ENCODE measurements at regions not wholly inside any gene's neighbourhood (a gene's known extent, or its start where the extent isn't known, plus 50 kb on each side); places are given as distances from the start of the nearest gene placed in this dataset.

GRCh38 chr2:19560785-19561184, 202.4 kb upstream of the OSR1 start:
- ATAC-seq: no peak
- Histone ChIP-seq H3K36me3 (no peaks in the 10 kb centered on the region), H3K9me3 (no peaks in the 10 kb centered on the region), H3K27me3 (no peaks in the 10 kb centered on the region), H3K4me1 (no peaks in the 10 kb centered on the region), H3K4me3 (no peak overlapping the region), H3K27ac (no peak overlapping the region)
- no peak for DNase-seq
- intact Hi-C loops (cut with DNase I): no loop called here
- TF ChIP-seq POLR2A (IDR thresholded peaks at IDR 0.05) (no peak), CTCF (IDR thresholded peaks at IDR 0.05) (no peak)

GRCh38 chr2:19559596-19560240, 201.3 kb upstream of the OSR1 start:
- no peaks in the 10 kb centered on the region for H3K9me3 ChIP-seq
- DNase-seq: no peak
- H3K4me1 ChIP-seq: no peaks in the 10 kb centered on the region
- TF ChIP-seq POLR2A (IDR thresholded peaks at IDR 0.05): no peak
- TF ChIP-seq CTCF (IDR thresholded peaks at IDR 0.05): no peak
- no peak for ATAC-seq
- H3K4me3 ChIP-seq: no peak overlapping the region
- H3K27me3 ChIP-seq: no peaks in the 10 kb centered on the region
- 25% methylated on average over 8 of the region's 9 CpGs for WGBS (ENCODE audit: insufficient coverage, low coverage, low lambda C conversion rate, missing lambda C conversion rate)
- intact Hi-C loops (cut with DNase I): no loop called here
- H3K36me3 ChIP-seq: no peaks in the 10 kb centered on the region
- H3K27ac ChIP-seq: no peak overlapping the region

- Histone ChIP-seq H3K27ac (no peak overlapping the region), H3K36me3 (no peaks in the 10 kb centered on the region), H3K9me3 (no peaks in the 10 kb centered on the region), H3K4me3 (no peak overlapping the region), H3K4me1 (no peaks in the 10 kb centered on the region), H3K27me3 (no peaks in the 10 kb centered on the region)
- 77% methylated on average over 2 of the region's 2 CpGs for WGBS (ENCODE audit: insufficient coverage, low coverage, low lambda C conversion rate, missing lambda C conversion rate)
- no peak for DNase-seq
- intact Hi-C loops (cut with DNase I): no loop called here
- no peak for ATAC-seq
- TF ChIP-seq POLR2A (IDR thresholded peaks at IDR 0.05) (no peak), CTCF (IDR thresholded peaks at IDR 0.05) (no peak)
Observed at GRCh38 chr2:19556648-19557047, 198.2 kb upstream of the OSR1 start.

- ATAC-seq (no peak), DNase-seq (no peak)
- H3K27me3 ChIP-seq: no peaks in the 10 kb centered on the region
- 70% methylated on average over 1 of the region's 1 CpG for WGBS (ENCODE audit: insufficient coverage, low coverage, low lambda C conversion rate, missing lambda C conversion rate)
- intact Hi-C loops (cut with DNase I): no loop called here
- no peak for TF ChIP-seq CTCF (IDR thresholded peaks at IDR 0.05)
- no peak for TF ChIP-seq POLR2A (IDR thresholded peaks at IDR 0.05)
- H3K4me1 ChIP-seq: no peaks in the 10 kb centered on the region
- no peak overlapping the region for H3K4me3 ChIP-seq
- H3K9me3 ChIP-seq: no peaks in the 10 kb centered on the region
- H3K36me3 ChIP-seq: no peaks in the 10 kb centered on the region
- no peak overlapping the region for H3K27ac ChIP-seq
Observed at GRCh38 chr2:19554520-19554919, 196.1 kb upstream of the OSR1 start.

- no peaks in the 10 kb centered on the region for H3K4me1 ChIP-seq
- 50% methylated on average over 1 of the region's 1 CpG for WGBS (ENCODE audit: insufficient coverage, low coverage, low lambda C conversion rate, missing lambda C conversion rate)
- no peak overlapping the region for H3K27ac ChIP-seq
- no peaks in the 10 kb centered on the region for H3K27me3 ChIP-seq
- no peak for ATAC-seq
- no peaks in the 10 kb centered on the region for H3K36me3 ChIP-seq
- intact Hi-C loops (cut with DNase I): no loop called here
- H3K9me3 ChIP-seq: no peaks in the 10 kb centered on the region
- no peak overlapping the region for H3K4me3 ChIP-seq
- no peak for DNase-seq
- no peak for TF ChIP-seq CTCF (IDR thresholded peaks at IDR 0.05)
- TF ChIP-seq POLR2A (IDR thresholded peaks at IDR 0.05): no peak
Observed at GRCh38 chr2:19552270-19552669, 193.8 kb upstream of the OSR1 start.

All from right lobe of liver (tissue), 6 donors.